GM12865 (cell line): ENCODE measurements at regions not wholly inside any gene's neighbourhood (a gene's known extent, or its start where the extent isn't known, plus 50 kb on each side); places are given as distances from the start of the nearest gene placed in this dataset.

Experiments
- DNase-seq: peaks from one replicate; pipeline ENCODE4 v3.0.0; 2010; ENCODE audit warnings: low read depth
- H3K4me3 ChIP-seq: 2 replicates; pipeline ENCODE4 v1.5.1; 2011; ENCODE audit warnings: mild to moderate bottlenecking, low read depth, low read length, control low read depth
- TF ChIP-seq, protein P1 (sequence below): IDR thresholded peaks from 2 replicates; pipeline ENCODE4 v1.5.1; 2011; ENCODE audit warnings: low read length, control low read depth, low read depth, inconsistent platforms; ENCODE audit not compliant: insufficient read depth; ENCODE audit errors: missing control alignments

DNA sequence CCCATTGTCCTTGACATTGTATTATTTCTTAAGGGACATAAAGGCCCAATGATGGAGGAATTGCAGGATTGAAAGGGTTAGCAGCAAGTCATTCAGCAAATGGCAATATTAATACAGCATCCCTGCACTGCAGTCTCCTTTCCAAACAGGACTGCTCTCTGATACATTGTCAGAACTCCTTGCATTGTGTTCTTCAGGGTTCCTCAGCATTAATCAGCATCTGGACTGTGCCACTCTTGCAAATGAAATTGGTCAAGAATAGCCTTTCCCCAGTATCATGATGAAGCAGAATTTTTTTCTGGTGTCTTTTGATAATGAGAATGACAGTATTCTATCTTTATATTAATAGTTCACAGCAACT lies 272.6 kb upstream of the HAND2 start:
- TF ChIP-seq, protein P1, sequence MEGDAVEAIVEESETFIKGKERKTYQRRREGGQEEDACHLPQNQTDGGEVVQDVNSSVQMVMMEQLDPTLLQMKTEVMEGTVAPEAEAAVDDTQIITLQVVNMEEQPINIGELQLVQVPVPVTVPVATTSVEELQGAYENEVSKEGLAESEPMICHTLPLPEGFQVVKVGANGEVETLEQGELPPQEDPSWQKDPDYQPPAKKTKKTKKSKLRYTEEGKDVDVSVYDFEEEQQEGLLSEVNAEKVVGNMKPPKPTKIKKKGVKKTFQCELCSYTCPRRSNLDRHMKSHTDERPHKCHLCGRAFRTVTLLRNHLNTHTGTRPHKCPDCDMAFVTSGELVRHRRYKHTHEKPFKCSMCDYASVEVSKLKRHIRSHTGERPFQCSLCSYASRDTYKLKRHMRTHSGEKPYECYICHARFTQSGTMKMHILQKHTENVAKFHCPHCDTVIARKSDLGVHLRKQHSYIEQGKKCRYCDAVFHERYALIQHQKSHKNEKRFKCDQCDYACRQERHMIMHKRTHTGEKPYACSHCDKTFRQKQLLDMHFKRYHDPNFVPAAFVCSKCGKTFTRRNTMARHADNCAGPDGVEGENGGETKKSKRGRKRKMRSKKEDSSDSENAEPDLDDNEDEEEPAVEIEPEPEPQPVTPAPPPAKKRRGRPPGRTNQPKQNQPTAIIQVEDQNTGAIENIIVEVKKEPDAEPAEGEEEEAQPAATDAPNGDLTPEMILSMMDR = no peak
- no peak overlapping the region for H3K4me3 ChIP-seq
- DNase-seq = no peak

DNA sequence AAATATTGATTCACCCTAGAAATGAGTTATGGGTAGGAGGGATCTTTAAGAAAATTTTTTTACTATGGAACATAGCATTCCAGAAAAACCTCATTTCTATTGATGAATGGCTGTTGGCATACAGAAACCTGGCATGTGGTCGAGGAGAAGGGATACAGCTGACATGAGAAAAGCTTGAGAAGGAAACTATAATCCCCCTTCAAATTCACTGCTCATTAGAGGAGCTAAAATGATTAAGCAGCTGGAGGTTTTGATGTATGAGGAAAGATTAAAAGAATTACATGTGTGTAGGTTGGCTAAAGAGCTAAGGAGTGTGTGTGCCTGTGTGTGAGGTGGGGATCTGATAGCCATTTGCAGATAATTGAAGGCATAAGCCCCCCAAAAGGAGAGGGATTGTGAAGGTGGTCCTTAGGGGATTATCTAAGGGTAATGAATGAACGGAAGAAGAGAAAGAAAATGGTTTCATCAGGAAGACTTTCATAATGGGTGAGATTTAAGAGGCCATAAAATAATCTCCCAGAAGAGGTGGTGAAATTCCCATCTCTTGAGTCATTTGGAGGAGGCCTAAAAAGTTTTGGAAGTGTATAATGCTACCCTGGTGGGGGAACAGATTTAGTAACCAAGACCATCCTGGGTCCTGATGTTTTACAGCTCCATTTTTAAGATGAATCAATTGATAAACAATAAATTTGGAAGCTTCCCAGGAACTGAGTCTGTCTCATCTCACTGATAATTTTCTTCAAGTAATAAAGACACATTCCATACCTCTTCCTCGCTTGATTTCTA lies 272.0 kb upstream of the HAND2 start:
- H3K4me3 ChIP-seq = no peak overlapping the region
- TF ChIP-seq, protein P1 = no peak
- no peak for DNase-seq

DNA sequence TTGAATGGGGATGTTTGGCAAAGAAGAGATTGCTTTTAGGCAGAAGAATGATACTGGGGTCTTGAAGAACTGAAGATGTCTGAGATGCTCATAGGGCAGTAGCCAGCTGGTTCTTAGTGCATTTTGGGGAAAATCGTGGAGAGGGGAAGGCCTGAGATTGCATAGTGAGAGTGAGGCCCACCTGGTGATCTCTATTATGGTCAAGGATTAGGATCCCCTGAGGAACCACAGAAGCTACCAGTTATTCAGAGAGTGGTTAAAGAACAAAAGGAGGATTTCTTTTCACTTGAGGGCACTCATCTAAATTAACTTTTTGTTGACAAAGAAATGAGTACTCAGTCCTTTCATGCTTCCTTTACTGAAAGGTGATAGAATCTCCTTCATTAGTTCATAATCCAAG lies 271.3 kb upstream of the HAND2 start:
- DNase-seq = no peak
- no peak overlapping the region for H3K4me3 ChIP-seq
- TF ChIP-seq, protein P1 = no peak

DNA sequence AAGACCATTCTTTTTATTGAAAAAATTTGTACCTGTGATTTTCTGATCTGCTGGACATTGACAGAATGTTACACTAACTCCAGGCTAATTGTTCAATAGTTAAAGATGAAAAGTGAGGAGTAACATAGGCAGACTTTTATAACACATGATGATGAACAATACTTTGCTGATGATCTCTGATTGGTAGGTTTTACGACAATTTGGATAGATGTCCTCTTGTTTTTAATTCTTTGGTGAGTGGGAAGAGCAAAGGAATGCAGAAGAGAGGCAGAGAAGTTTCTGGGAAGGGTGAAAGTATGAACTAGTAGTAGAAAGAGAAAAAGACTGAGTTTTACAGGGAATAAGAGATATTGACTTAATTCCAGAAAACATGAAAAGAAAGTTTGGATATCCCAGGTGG lies 267.3 kb upstream of the HAND2 start:
- H3K4me3 ChIP-seq = no peak overlapping the region
- DNase-seq = no peak
- TF ChIP-seq, protein P1 = no peak

DNA sequence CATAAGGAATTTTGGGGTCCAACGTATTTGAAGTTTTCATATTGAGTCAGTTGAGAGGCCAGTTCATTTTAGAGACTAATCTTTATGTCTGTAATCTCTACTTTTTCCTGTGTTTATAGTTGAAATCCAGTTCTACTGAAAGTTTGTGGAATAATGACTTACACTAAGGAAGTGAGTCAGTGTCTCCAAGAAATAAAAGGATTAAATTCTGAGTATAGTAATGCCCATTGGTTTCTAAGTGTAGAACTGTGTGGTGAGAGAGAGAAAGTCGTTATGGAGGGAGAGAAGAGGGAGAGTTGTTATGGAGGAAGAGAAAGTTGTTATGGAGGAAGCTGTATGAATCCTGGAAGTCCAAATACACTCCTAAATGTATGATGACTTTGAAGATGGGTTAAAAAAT lies 264.6 kb upstream of the HAND2 start:
- TF ChIP-seq, protein P1 = no peak
- no peak for DNase-seq
- H3K4me3 ChIP-seq = no peak overlapping the region

DNA sequence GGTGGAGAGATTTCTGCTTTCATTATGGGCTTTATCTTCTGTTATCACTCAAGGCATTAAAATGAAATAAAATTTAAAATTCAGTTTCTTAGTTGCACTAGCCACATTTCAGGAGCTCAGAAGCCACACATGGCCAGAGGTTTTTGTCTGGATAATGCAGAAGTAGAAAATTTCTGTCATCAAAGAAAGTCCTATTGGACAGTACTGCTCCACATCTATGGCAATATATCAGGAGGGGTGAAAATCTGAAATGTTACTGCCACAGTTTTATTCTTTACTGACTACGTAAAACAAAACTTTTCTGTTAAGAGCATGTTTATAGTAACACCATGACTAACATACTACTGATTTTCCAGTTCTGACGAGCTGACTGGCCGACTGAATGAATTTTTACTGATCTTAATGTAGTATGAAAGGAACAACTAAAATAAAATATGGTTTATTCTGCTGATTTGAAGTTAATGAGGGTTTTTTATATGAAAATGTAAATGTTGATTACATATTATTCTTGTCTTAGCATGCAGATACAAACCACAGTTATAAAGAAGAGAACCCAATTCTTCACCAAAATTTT lies 264.0 kb upstream of the HAND2 start:
- DNase-seq = no peak
- H3K4me3 ChIP-seq = no peak overlapping the region
- TF ChIP-seq, protein P1 = no peak

DNA sequence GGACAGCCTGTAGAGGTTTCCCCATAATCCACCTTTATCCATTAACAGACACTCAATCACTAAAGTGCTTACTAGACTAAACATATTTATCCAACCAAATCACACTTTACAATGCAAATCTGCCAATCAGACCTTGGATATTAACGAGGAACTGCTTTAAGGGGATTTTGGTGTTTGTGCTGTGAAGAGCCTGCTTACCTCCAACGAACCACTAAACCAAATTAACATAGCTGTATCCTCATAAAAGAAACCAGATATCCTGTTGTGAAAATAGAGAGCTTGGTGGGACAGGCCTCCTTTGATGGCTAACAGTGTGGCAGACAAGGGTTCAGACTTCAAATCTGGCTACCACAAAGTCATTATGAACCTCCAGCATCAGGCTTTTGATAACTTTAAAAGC lies 252.6 kb upstream of the HAND2 start:
- TF ChIP-seq, protein P1 = no peak
- no peak overlapping the region for H3K4me3 ChIP-seq
- no peak for DNase-seq
